Mesendoderm (in vitro differentiated cells): ENCODE measurements at regions not wholly inside any gene's neighbourhood (a gene's known extent, or its start where the extent isn't known, plus 50 kb on each side); places are given as distances from the start of the nearest gene placed in this dataset.

Source experiments
- DNase-seq: peaks from one replicate; pipeline ENCODE4 v3.0.0; 2013
- H2AK5ac ChIP-seq: 2 replicates; pipeline ENCODE4 v1.6.1; 2013; ENCODE audit warnings: low read length, inconsistent platforms
- H2BK120ac ChIP-seq: 2 replicates; pipeline ENCODE4 v1.6.1; 2013; ENCODE audit warnings: low read depth, mild to moderate bottlenecking, low read length, moderate library complexity, mixed read lengths
- H2BK15ac ChIP-seq: replicated peaks from 2 replicates; pipeline ENCODE4 v1.6.1; 2013; ENCODE audit warnings: low read depth, mild to moderate bottlenecking, moderate library complexity
- H2BK5ac ChIP-seq: 2 replicates; pipeline ENCODE4 v1.6.1; 2013; ENCODE audit warnings: low read length, inconsistent platforms
- H3K18ac ChIP-seq: 2 replicates; pipeline ENCODE4 v1.6.1; 2013; ENCODE audit warnings: mild to moderate bottlenecking, low read length, mixed read lengths
- H3K23ac ChIP-seq: one replicate; pipeline ENCODE4 v1.6.1; 2013; ENCODE audit warnings: low read length
- H3K27ac ChIP-seq: 2 replicates; pipeline ENCODE4 v1.5.1; 2013; ENCODE audit warnings: low read depth, mild to moderate bottlenecking, inconsistent platforms, low read length, moderate library complexity
- H3K27me3 ChIP-seq: 2 replicates; pipeline ENCODE4 v1.6.1; 2013; ENCODE audit warnings: low read length, control low read depth, mild to moderate bottlenecking, inconsistent platforms; ENCODE audit not compliant: insufficient read depth, poor library complexity
- H3K36me3 ChIP-seq: 2 replicates; pipeline ENCODE4 v1.6.1; 2013; ENCODE audit warnings: low read length, inconsistent platforms; ENCODE audit not compliant: control insufficient read depth, insufficient read depth
- H3K4ac ChIP-seq: one replicate; pipeline ENCODE4 v1.6.1; 2013; ENCODE audit warnings: low read depth, mild to moderate bottlenecking, low read length, moderate library complexity
- H3K4me1 ChIP-seq: 2 replicates; pipeline ENCODE4 v1.6.1; 2013; ENCODE audit warnings: low read depth, low read length, inconsistent platforms; ENCODE audit not compliant: control insufficient read depth
- H3K4me2 ChIP-seq: 2 replicates; pipeline ENCODE4 v1.6.1; 2013; ENCODE audit warnings: low read length
- H3K4me3 ChIP-seq: 2 replicates; pipeline ENCODE4 v1.5.1; 2013; ENCODE audit warnings: mild to moderate bottlenecking, low read length
- H3K56ac ChIP-seq: one replicate; pipeline ENCODE4 v1.6.1; 2013; ENCODE audit warnings: low read length
- H3K79me1 ChIP-seq: 2 replicates; pipeline ENCODE4 v1.6.1; 2013; ENCODE audit warnings: low read length, inconsistent platforms
- H3K79me2 ChIP-seq: 2 replicates; pipeline ENCODE4 v1.6.1; 2013; ENCODE audit warnings: mild to moderate bottlenecking, low read length; ENCODE audit not compliant: control insufficient read depth, insufficient read depth
- H3K9ac ChIP-seq: 2 replicates; pipeline ENCODE4 v1.6.1; 2013; ENCODE audit warnings: low read length, inconsistent platforms
- H4K5ac ChIP-seq: one replicate; pipeline ENCODE4 v1.6.1; 2013; ENCODE audit warnings: low read length
- H4K8ac ChIP-seq: one replicate; pipeline ENCODE4 v1.6.1; 2013; ENCODE audit warnings: low read depth, mild to moderate bottlenecking, control low read depth, low read length, moderate library complexity
- WGBS: extraction: QIAGEN DNeasy Blood & Tissue Kit; methylation state at CpG from one replicate; pipeline ENCODE4 v1.1.7; 2013; ENCODE audit warnings: low lambda C conversion rate, missing lambda C conversion rate; ENCODE audit not compliant: insufficient coverage; ENCODE audit errors: extremely low coverage; 5-methylcytosine and 5-hydroxymethylcytosine counted together

- peak overlapping the region; percentile 5 for H3K27ac ChIP-seq
- no peak overlapping the region for H3K4ac ChIP-seq
- no peaks in the 10 kb centered on the region for H3K79me2 ChIP-seq
- H3K4me2 ChIP-seq = no peak overlapping the region
- peak overlapping the region; percentile 28 for H3K9ac ChIP-seq
- DNase-seq = peak; percentile 99
- no CpG with 5 or more reads among the region's 11 CpGs for WGBS
- no peaks in the 10 kb centered on the region for H3K79me1 ChIP-seq
- no peak overlapping the region for H2AK5ac ChIP-seq
- peak overlapping the region; percentile 66 for H3K56ac ChIP-seq
- no peak overlapping the region for H3K4me3 ChIP-seq
- no peak overlapping the region for H3K23ac ChIP-seq
- H4K8ac ChIP-seq = no peak overlapping the region
- H3K36me3 ChIP-seq = no peaks in the 10 kb centered on the region
- H3K27me3 ChIP-seq = no peaks in the 10 kb centered on the region
- H2BK5ac ChIP-seq = no peak overlapping the region
- no peak overlapping the region for H4K5ac ChIP-seq
- H2BK120ac ChIP-seq = no peak overlapping the region
- no peak overlapping the region for H3K18ac ChIP-seq
- H3K4me1 ChIP-seq = peaks cover 4% of the 10 kb centered on the region
- no peak overlapping the region for H2BK15ac ChIP-seq
Observed at GRCh38 chr21:41678924-41679318, 87.9 kb downstream of the RIPK4 start.

- Histone ChIP-seq H3K4ac (no peak overlapping the region), H3K18ac (no peak overlapping the region)
Observed at GRCh38 chr21:41678016-41678923, 88.6 kb downstream of the RIPK4 start.

GRCh38 chr21:41677671-41678015 is 89.2 kb downstream of the RIPK4 start:
- Histone ChIP-seq H3K4me1 (peaks cover 4% of the 10 kb centered on the region), H3K4ac (no peak overlapping the region), H4K8ac (no peak overlapping the region), H2BK5ac (no peak overlapping the region), H2BK15ac (no peak overlapping the region), H3K4me2 (no peak overlapping the region), H3K56ac (peak overlapping the region; percentile 66), H2BK120ac (no peak overlapping the region), H3K23ac (no peak overlapping the region), H3K79me1 (no peaks in the 10 kb centered on the region), H4K5ac (no peak overlapping the region), H3K27ac (no peak overlapping the region), H3K9ac (no peak overlapping the region), H3K79me2 (no peaks in the 10 kb centered on the region), H3K27me3 (no peaks in the 10 kb centered on the region), H3K36me3 (no peaks in the 10 kb centered on the region), H2AK5ac (no peak overlapping the region), H3K18ac (no peak overlapping the region), H3K4me3 (no peak overlapping the region)
- WGBS = no CpG with 5 or more reads among the region's 8 CpGs
- no peak for DNase-seq

More at GRCh38 chr21:41678016-41678923, 88.6 kb downstream of the RIPK4 start:
- no peak overlapping the region for H3K23ac ChIP-seq
- H3K9ac ChIP-seq = peak overlapping the region; percentile 28
- peaks cover 4% of the 10 kb centered on the region for H3K4me1 ChIP-seq
- no peak overlapping the region for H3K4me3 ChIP-seq
- peak overlapping the region; percentile 41 for H2BK5ac ChIP-seq
- H2AK5ac ChIP-seq = no peak overlapping the region
- H3K4me2 ChIP-seq = no peak overlapping the region
- H3K36me3 ChIP-seq = no peaks in the 10 kb centered on the region
- H3K27me3 ChIP-seq = no peaks in the 10 kb centered on the region
- no peak overlapping the region for H2BK15ac ChIP-seq
- no peak overlapping the region for H2BK120ac ChIP-seq
- WGBS = no CpG with 5 or more reads among the region's 17 CpGs
- H3K79me1 ChIP-seq = no peaks in the 10 kb centered on the region
- H3K79me2 ChIP-seq = no peaks in the 10 kb centered on the region
- peak; percentile 64 for DNase-seq
- no peak overlapping the region for H4K8ac ChIP-seq
- peak overlapping the region; percentile 66 for H3K56ac ChIP-seq
- H4K5ac ChIP-seq = no peak overlapping the region
- peak overlapping the region; percentile 5 for H3K27ac ChIP-seq

- no peak overlapping the region for H3K18ac ChIP-seq
- H3K4me1 ChIP-seq = peaks cover 4% of the 10 kb centered on the region
- H3K23ac ChIP-seq = no peak overlapping the region
- no peaks in the 10 kb centered on the region for H3K79me1 ChIP-seq
- no peaks in the 10 kb centered on the region for H3K36me3 ChIP-seq
- H2BK5ac ChIP-seq = no peak overlapping the region
- H2BK120ac ChIP-seq = no peak overlapping the region
- no peak overlapping the region for H3K4me3 ChIP-seq
- H3K79me2 ChIP-seq = no peaks in the 10 kb centered on the region
- no peaks in the 10 kb centered on the region for H3K27me3 ChIP-seq
- H3K4ac ChIP-seq = no peak overlapping the region
- H3K27ac ChIP-seq = no peak overlapping the region
- no CpG with 5 or more reads among the region's 3 CpGs for WGBS
- H3K4me2 ChIP-seq = no peak overlapping the region
- H4K5ac ChIP-seq = no peak overlapping the region
- DNase-seq = no peak
- H2AK5ac ChIP-seq = no peak overlapping the region
- no peak overlapping the region for H2BK15ac ChIP-seq
- no peak overlapping the region for H3K9ac ChIP-seq
- no peak overlapping the region for H3K56ac ChIP-seq
- no peak overlapping the region for H4K8ac ChIP-seq
Observed at GRCh38 chr21:41676198-41676597, 90.7 kb downstream of the RIPK4 start.

GRCh38 chr21:41675574-41675973 is 91.3 kb downstream of the RIPK4 start:
- no peaks in the 10 kb centered on the region for H3K79me1 ChIP-seq
- no peaks in the 10 kb centered on the region for H3K27me3 ChIP-seq
- no peak overlapping the region for H2BK5ac ChIP-seq
- H2BK120ac ChIP-seq = no peak overlapping the region
- H4K5ac ChIP-seq = no peak overlapping the region
- no peak overlapping the region for H3K56ac ChIP-seq
- H3K23ac ChIP-seq = no peak overlapping the region
- no peak for DNase-seq
- H3K9ac ChIP-seq = no peak overlapping the region
- peaks cover 4% of the 10 kb centered on the region for H3K4me1 ChIP-seq
- H3K27ac ChIP-seq = no peak overlapping the region
- H3K4ac ChIP-seq = no peak overlapping the region
- H4K8ac ChIP-seq = no peak overlapping the region
- H3K79me2 ChIP-seq = no peaks in the 10 kb centered on the region
- no peak overlapping the region for H3K4me2 ChIP-seq
- no CpG with 5 or more reads among the region's 6 CpGs for WGBS
- H3K18ac ChIP-seq = no peak overlapping the region
- no peak overlapping the region for H3K4me3 ChIP-seq
- H2AK5ac ChIP-seq = no peak overlapping the region
- no peaks in the 10 kb centered on the region for H3K36me3 ChIP-seq
- H2BK15ac ChIP-seq = no peak overlapping the region
